Fibroblast of lung (primary cell): ENCODE measurements at regions not wholly inside any gene's neighbourhood (a gene's known extent, or its start where the extent isn't known, plus 50 kb on each side); places are given as distances from the start of the nearest gene placed in this dataset.
A peak's percentile ranks its signal among the peaks of the same experiment; 100 is the strongest.

Experiments used
- DNase-seq, 2 donors: peaks; one replicate each; pipeline versions ENCODE4 v3.0.0 to v3.0.0-alpha.2; 2010; ENCODE audit warnings: low read depth in 2 of 2
- H2AFZ ChIP-seq: 2 replicates; pipeline ENCODE4 v1.5.1; 2012; ENCODE audit warnings: low read length, control low read depth, inconsistent platforms
- H3K27ac ChIP-seq: 2 replicates; pipeline ENCODE4 v1.5.1; 2011; ENCODE audit warnings: low read length, control low read depth; ENCODE audit not compliant: insufficient read depth
- H3K27me3 ChIP-seq: 2 replicates; pipeline ENCODE4 v1.5.1; 2011; ENCODE audit warnings: mild to moderate bottlenecking, low read length; ENCODE audit not compliant: control insufficient read depth, insufficient read depth
- H3K36me3 ChIP-seq: 2 replicates; pipeline ENCODE4 v1.5.1; 2011; ENCODE audit warnings: low read length; ENCODE audit not compliant: control insufficient read depth, insufficient read depth
- H3K4me1 ChIP-seq: 2 replicates; pipeline ENCODE4 v1.5.1; 2011; ENCODE audit warnings: low read length; ENCODE audit not compliant: control insufficient read depth, insufficient read depth; ENCODE audit errors: extremely low read depth
- H3K4me2 ChIP-seq: 2 replicates; pipeline ENCODE4 v1.5.1; 2011; ENCODE audit warnings: low read length, control low read depth; ENCODE audit not compliant: insufficient read depth; ENCODE audit errors: extremely low read depth
- H3K4me3 ChIP-seq, 4 experiments: fragments of 200-600 bp in 1 of 4; sonication (generic) in 1 of 4; replicated peaks in 1 of 4; 2 replicates each; pipeline ENCODE4 v1.5.1; 2011 to 2016; ENCODE audit warnings: low read length in 4 of 4, low read depth in 3 of 4, mild to moderate bottlenecking in 3 of 4, control low read depth in 2 of 4, inconsistent platforms in 1 of 4, mixed read lengths in 1 of 4; ENCODE audit not compliant: insufficient read depth in 1 of 4; ENCODE audit errors: control extremely low read depth in 1 of 4
- H3K79me2 ChIP-seq: 2 replicates; pipeline ENCODE4 v1.5.1; 2012; ENCODE audit warnings: mild to moderate bottlenecking, low read length, inconsistent platforms; ENCODE audit not compliant: control insufficient read depth, insufficient read depth
- H3K9ac ChIP-seq: 2 replicates; pipeline ENCODE4 v1.5.1; 2011; ENCODE audit warnings: mild to moderate bottlenecking, low read length, control low read depth; ENCODE audit not compliant: insufficient read depth
- H3K9me3 ChIP-seq: 2 replicates; pipeline ENCODE4 v1.5.1; 2012; ENCODE audit warnings: low read depth, low read length; ENCODE audit not compliant: control insufficient read depth, insufficient read depth
- H4K20me1 ChIP-seq: 2 replicates; pipeline ENCODE4 v1.5.1; 2011; ENCODE audit warnings: low read length; ENCODE audit not compliant: control insufficient read depth, insufficient read depth; ENCODE audit errors: extremely low read depth
- EZH2 ChIP-seq: IDR thresholded peaks from 2 replicates; pipeline ENCODE4 v1.5.1; 2012; ENCODE audit warnings: low read length, control low read depth, mild to moderate bottlenecking; ENCODE audit errors: missing control alignments
- TF ChIP-seq, protein P1 (sequence below), 2 donors: IDR thresholded peaks in 1 of 2; conservative IDR thresholded peaks in 1 of 2; 1 replicate in 1 of 2; 2 replicates in 1 of 2; pipeline ENCODE4 v1.5.1; 2011 to 2012; ENCODE audit warnings: low read length in 2 of 2, control low read depth in 1 of 2, inconsistent platforms in 1 of 2, low read depth in 1 of 2, mild to moderate bottlenecking in 1 of 2

DNA sequence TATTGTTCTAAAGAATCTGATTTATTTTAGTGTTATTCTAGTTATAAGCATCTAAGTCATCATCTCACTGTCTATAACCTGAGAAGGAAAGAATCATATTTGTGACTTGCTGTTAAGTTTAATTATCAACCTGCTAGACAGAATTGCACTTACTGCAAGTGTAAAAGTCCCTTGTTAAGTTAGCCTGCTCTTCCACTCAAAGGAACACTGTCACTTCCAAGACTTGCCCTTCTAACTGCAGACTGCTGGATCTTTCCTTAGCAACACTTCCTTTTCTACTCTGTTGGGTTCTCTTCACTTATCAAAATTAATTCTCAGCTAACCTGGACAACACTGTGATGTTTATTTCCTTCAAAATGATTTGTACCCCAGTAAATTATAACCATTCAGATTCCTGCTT lies 323.2 kb upstream of the TFPI start:
- Histone ChIP-seq H3K27ac (no peak overlapping the region), H3K79me2 (no peaks in the 10 kb centered on the region), H3K9ac (no peak overlapping the region), H2AFZ (no peak overlapping the region), H3K9me3 (no peaks in the 10 kb centered on the region), H3K36me3 (no peaks in the 10 kb centered on the region), H4K20me1 (no peaks in the 10 kb centered on the region), H3K4me3 (no peak overlapping the region), H3K4me1 (no peaks in the 10 kb centered on the region), H3K27me3 (no peaks in the 10 kb centered on the region), H3K4me2 (no peak overlapping the region)
- no peak for TF ChIP-seq EZH2
- DNase-seq, result no peak

DNA sequence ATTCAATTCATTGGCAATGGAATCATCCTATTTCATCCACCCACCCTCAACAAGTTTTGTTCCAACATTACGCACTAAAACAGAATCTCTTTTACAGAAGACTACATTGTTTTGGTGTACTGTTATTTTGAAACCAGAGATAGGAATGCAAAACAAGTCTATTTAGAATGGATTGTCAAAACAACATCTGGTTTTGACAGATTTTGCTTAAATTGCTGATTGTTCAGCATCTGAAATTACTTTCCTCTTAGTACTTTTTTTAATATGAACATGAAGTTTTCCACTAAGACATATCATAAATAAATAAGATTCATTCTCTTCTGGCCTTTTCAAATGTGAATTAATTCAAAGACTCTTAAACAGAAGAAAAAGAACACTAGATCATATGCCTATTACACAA lies 323.9 kb upstream of the TFPI start:
- H3K36me3 ChIP-seq, result no peaks in the 10 kb centered on the region
- no peaks in the 10 kb centered on the region for H3K79me2 ChIP-seq
- peak in 1 of 2 donors; percentile 8 for DNase-seq
- H4K20me1 ChIP-seq, result no peaks in the 10 kb centered on the region
- no peak overlapping the region for H2AFZ ChIP-seq
- no peak overlapping the region for H3K4me3 ChIP-seq
- H3K9me3 ChIP-seq, result no peaks in the 10 kb centered on the region
- TF ChIP-seq, protein P1, sequence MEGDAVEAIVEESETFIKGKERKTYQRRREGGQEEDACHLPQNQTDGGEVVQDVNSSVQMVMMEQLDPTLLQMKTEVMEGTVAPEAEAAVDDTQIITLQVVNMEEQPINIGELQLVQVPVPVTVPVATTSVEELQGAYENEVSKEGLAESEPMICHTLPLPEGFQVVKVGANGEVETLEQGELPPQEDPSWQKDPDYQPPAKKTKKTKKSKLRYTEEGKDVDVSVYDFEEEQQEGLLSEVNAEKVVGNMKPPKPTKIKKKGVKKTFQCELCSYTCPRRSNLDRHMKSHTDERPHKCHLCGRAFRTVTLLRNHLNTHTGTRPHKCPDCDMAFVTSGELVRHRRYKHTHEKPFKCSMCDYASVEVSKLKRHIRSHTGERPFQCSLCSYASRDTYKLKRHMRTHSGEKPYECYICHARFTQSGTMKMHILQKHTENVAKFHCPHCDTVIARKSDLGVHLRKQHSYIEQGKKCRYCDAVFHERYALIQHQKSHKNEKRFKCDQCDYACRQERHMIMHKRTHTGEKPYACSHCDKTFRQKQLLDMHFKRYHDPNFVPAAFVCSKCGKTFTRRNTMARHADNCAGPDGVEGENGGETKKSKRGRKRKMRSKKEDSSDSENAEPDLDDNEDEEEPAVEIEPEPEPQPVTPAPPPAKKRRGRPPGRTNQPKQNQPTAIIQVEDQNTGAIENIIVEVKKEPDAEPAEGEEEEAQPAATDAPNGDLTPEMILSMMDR (conservative IDR thresholded peaks at IDR 0.05 in 1 of 2, IDR thresholded peaks at IDR 0.05 in 1 of 2; ENCODE audit: low read depth in 1 of 2, low read length in 2 of 2), result no peak
- no peak for TF ChIP-seq EZH2
- H3K27me3 ChIP-seq, result no peaks in the 10 kb centered on the region
- no peak overlapping the region for H3K9ac ChIP-seq
- no peak overlapping the region for H3K4me2 ChIP-seq
- no peak overlapping the region for H3K27ac ChIP-seq
- H3K4me1 ChIP-seq, result no peaks in the 10 kb centered on the region

DNA sequence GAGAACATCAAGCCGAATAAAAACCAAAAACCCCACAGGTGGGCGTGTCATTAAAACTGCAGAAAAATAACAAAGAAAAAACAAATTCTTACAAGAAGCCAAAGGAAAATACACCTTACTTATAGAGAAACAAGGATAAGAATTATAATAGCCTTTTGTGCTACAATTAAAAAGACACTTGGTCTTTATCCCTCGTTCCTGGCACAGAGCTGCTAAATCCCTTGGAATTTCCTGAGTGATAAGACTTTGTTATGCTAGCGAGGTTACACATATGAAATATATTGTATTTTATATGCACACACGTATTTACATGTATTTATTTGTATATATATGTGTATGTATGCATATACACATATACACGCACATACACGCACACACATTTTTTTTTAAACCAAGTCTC lies 325.3 kb upstream of the TFPI start:
- Histone ChIP-seq H3K27ac (no peak overlapping the region), H3K9ac (no peak overlapping the region), H3K4me3 (no peak overlapping the region), H3K4me2 (no peak overlapping the region), H3K36me3 (no peaks in the 10 kb centered on the region), H4K20me1 (no peaks in the 10 kb centered on the region), H3K27me3 (no peaks in the 10 kb centered on the region), H3K79me2 (no peaks in the 10 kb centered on the region), H2AFZ (no peak overlapping the region), H3K4me1 (no peaks in the 10 kb centered on the region), H3K9me3 (no peaks in the 10 kb centered on the region)
- TF ChIP-seq EZH2, result no peak
- TF ChIP-seq, protein P1 (conservative IDR thresholded peaks at IDR 0.05 in 1 of 2, IDR thresholded peaks at IDR 0.05 in 1 of 2; ENCODE audit: low read depth in 1 of 2, low read length in 2 of 2), result no peak
- DNase-seq, result no peak
